ENCODE measurements at regions not wholly inside any gene's neighbourhood (a gene's known extent, or its start where the extent isn't known, plus 50 kb on each side); places are given as distances from the start of the nearest gene placed in this dataset.

GRCh38 chrX:115459883-115460880 is 100.8 kb upstream of the PLS3 start:
- H3K4me3 ChIP-seq: no peak overlapping the region

GRCh38 chrX:115462406-115462805 is 98.6 kb upstream of the PLS3 start:
- Histone ChIP-seq H2AFZ (ENCODE audit: control insufficient read depth, low read depth, low read length) (no peak overlapping the region), H3K79me2 (ENCODE audit: control insufficient read depth, insufficient read depth, low read length) (no peaks in the 10 kb centered on the region), H4K20me1 (ENCODE audit: control insufficient read depth, insufficient read depth) (no peaks in the 10 kb centered on the region), H3K27me3 (replicated peaks in 1 of 2; ENCODE audit: control insufficient read depth in 2 of 2, insufficient read depth in 2 of 2, low read length in 1 of 2) (no peaks in the 10 kb centered on the region), H3K36me3 (ENCODE audit: control insufficient read depth in 2 of 2, insufficient read depth in 2 of 2, low read length in 1 of 2) (no peaks in the 10 kb centered on the region), H3K4me3 (no peak overlapping the region), H3K4me2 (ENCODE audit: control insufficient read depth, insufficient read depth) (no peak overlapping the region), H3K27ac (ENCODE audit: control insufficient read depth, insufficient read depth) (no peak overlapping the region), H3K4me1 (ENCODE audit: control insufficient read depth, insufficient read depth, low read length) (no peaks in the 10 kb centered on the region), H3K9ac (ENCODE audit: control insufficient read depth, insufficient read depth, low read length) (no peak overlapping the region), H3K9me3 (replicated peaks; ENCODE audit: control insufficient read depth, insufficient read depth, low read length) (no peaks in the 10 kb centered on the region)
- no TSS peak for BruUV-seq (replicated peaks)
- ChIA-PET CTCF (interaction anchor here (0.6 kb wide), 3 partner anchors 20 to 216 kb away, joined by 3 read pairs; no protein-coding TSS in a partner anchor), RAD21 (ENCODE audit: unreplicated experiment) (interaction anchor here (0.7 to 0.8 kb wide), 2 partner anchors 14 to 100 kb away, joined by 3 read pairs; no protein-coding TSS in a partner anchor), SMC1A (ENCODE audit: uncharacterized antibody, unreplicated experiment) (interaction anchor here (0.6 to 1.4 kb wide), 2 partner anchors 10 to 34 kb away, joined by 3 read pairs; no protein-coding TSS in a partner anchor), POLR2A (interaction anchor here (0.6 kb wide), 1 partner anchor 24 kb away, joined by 3 read pairs; no protein-coding TSS in a partner anchor)
- ATAC-seq (no peak), DNase-seq (ENCODE audit: low read depth, low spot score) (no peak), FAIRE-seq (no peak)
- no peak for TF ChIP-seq HCFC1 (IDR thresholded peaks at IDR 0.05; ENCODE audit: low read length)
- 65% methylated on average over 1 of the region's 1 CpG for WGBS (ENCODE audit: insufficient coverage, insufficient replicate concordance, low lambda C conversion rate, missing lambda C conversion rate)
- in situ Hi-C loops (cut with MboI): no loop called here
- intact Hi-C loops (cut with micrococcal nuclease; ENCODE audit: unreplicated experiment): no loop called here

More at GRCh38 chrX:115459883-115460880, 100.8 kb upstream of the PLS3 start:
- RAD21 ChIA-PET (ENCODE audit: unreplicated experiment): no interaction called here
- H3K4me2 ChIP-seq (ENCODE audit: control insufficient read depth, insufficient read depth): no peak overlapping the region
- H2AFZ ChIP-seq (ENCODE audit: control insufficient read depth, low read depth, low read length): no peak overlapping the region
- WGBS (ENCODE audit: insufficient coverage, insufficient replicate concordance, low lambda C conversion rate, missing lambda C conversion rate): 2% methylated on average over 3 of the region's 3 CpGs
- no peaks in the 10 kb centered on the region; the same call in 1 of the 2 replicates for H4K20me1 ChIP-seq (ENCODE audit: control insufficient read depth, insufficient read depth)
- TF ChIP-seq ZNF384 (IDR thresholded peaks at IDR 0.05; ENCODE audit: borderline replicate concordance, low read depth, low read length) (no peak), ETV6 (conservative IDR thresholded peaks at IDR 0.05 in 1 of 2, IDR thresholded peaks at IDR 0.05 in 1 of 2; ENCODE audit: borderline replicate concordance in 1 of 2, low read depth in 1 of 2) (no peak), NFXL1 (IDR thresholded peaks at IDR 0.05; ENCODE audit: borderline replicate concordance) (no peak), GATAD2B (conservative IDR thresholded peaks at IDR 0.05; ENCODE audit: low read depth) (no peak), SREBF1 (IDR thresholded peaks at IDR 0.05; ENCODE audit: low read length) (no peak), SMC3 (IDR thresholded peaks at IDR 0.05; ENCODE audit: borderline replicate concordance, low read length) (no peak), RB1 (IDR thresholded peaks at IDR 0.05; ENCODE audit: borderline replicate concordance) (no peak)
- in situ Hi-C loops (cut with MboI) (no loop called here), intact Hi-C loops (cut with micrococcal nuclease; ENCODE audit: unreplicated experiment) (no loop called here)
- no peak for ATAC-seq
- no peak overlapping the region for H3K27ac ChIP-seq (ENCODE audit: control insufficient read depth, insufficient read depth)
- no peaks in the 10 kb centered on the region for H3K27me3 ChIP-seq (replicated peaks in 1 of 2; ENCODE audit: control insufficient read depth in 2 of 2, insufficient read depth in 2 of 2, low read length in 1 of 2)
- FAIRE-seq: no peak
- CTCF ChIA-PET: no interaction called here
- H3K9ac ChIP-seq (ENCODE audit: control insufficient read depth, insufficient read depth, low read length): no peak overlapping the region
- SMC1A ChIA-PET (ENCODE audit: uncharacterized antibody, unreplicated experiment): interaction anchor here (0.7 to 1.4 kb wide), 7 partner anchors 20 to 111 kb away, joined by 3 to 4 read pairs (median 3); no protein-coding TSS in a partner anchor
- DNase-seq (ENCODE audit: low read depth, low spot score): no peak
- no peaks in the 10 kb centered on the region for H3K9me3 ChIP-seq (replicated peaks; ENCODE audit: control insufficient read depth, insufficient read depth, low read length)
- H3K79me2 ChIP-seq (ENCODE audit: control insufficient read depth, insufficient read depth, low read length): no peaks in the 10 kb centered on the region
- H3K4me1 ChIP-seq (ENCODE audit: control insufficient read depth, insufficient read depth, low read length): no peaks in the 10 kb centered on the region
- POLR2A ChIA-PET: interaction anchor here (1.0 kb wide), 1 partner anchor 16 kb away, joined by 3 read pairs; no protein-coding TSS in a partner anchor
- no TSS peak for BruUV-seq (replicated peaks)
- H3K36me3 ChIP-seq (ENCODE audit: control insufficient read depth in 2 of 2, insufficient read depth in 2 of 2, low read length in 1 of 2): no peaks in the 10 kb centered on the region
